Panc1 (cell line): ENCODE measurements at regions not wholly inside any gene's neighbourhood (a gene's known extent, or its start where the extent isn't known, plus 50 kb on each side); places are given as distances from the start of the nearest gene placed in this dataset.

Source experiments
- CTCF ChIP-seq: fragments of 450-650 bp; IDR thresholded peaks from 2 replicates; pipeline ENCODE4 v1.5.1; 2017; ENCODE audit warnings: mild to moderate bottlenecking
- POLR2AphosphoS5 ChIP-seq: IDR thresholded peaks from 2 replicates; pipeline ENCODE4 v1.6.1; 2012; ENCODE audit warnings: mild to moderate bottlenecking, low read depth, low read length, moderate library complexity
- REST ChIP-seq, 2 experiments: IDR thresholded peaks; 2 replicates each; pipeline ENCODE4 v1.6.1; 2011 to 2012; ENCODE audit warnings: low read depth in 2 of 2, control low read depth in 1 of 2, low read length in 1 of 2, mild to moderate bottlenecking in 1 of 2, moderate library complexity in 1 of 2; ENCODE audit not compliant: insufficient read depth in 1 of 2
- SIN3A ChIP-seq: IDR thresholded peaks from 2 replicates; pipeline ENCODE4 v1.6.1; 2012; ENCODE audit warnings: low read depth, mild to moderate bottlenecking, low read length, moderate library complexity, borderline replicate concordance; ENCODE audit not compliant: insufficient read depth

- TF ChIP-seq CTCF = no peak
- no peak for TF ChIP-seq POLR2AphosphoS5
- TF ChIP-seq SIN3A = no peak
- no peak for TF ChIP-seq REST (IDR thresholded peaks at IDR 0.05; ENCODE audit: insufficient read depth in 1 of 2, low read depth in 2 of 2, low read length in 1 of 2)
These were observed 131.4 kb downstream of the GPAM start for GRCh38 chr10:112052166-112052565.
